ENCODE measurements at regions not wholly inside any gene's neighbourhood (a gene's known extent, or its start where the extent isn't known, plus 50 kb on each side); places are given as distances from the start of the nearest gene placed in this dataset.

DNA sequence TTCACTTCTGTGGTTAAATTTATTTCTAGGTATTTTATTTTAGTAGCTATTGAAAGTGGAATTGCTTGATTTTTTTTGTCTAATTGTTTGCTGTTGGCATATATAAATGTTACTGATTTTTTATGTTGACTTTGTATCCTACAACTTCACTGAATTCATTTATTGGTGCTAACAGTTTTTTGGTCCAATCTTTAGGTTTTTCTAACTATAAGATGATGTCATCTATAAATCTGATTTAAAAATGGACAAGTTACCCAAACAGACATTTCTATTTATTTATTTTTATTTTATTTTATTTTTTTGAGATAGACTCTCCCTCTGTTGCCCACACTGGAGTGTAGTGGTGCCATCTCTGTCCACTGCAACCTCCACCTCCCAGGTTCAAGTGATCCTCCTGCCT lies 162.3 kb downstream of the COX7C start:
- H3K4me3 ChIP-seq: no peak overlapping the region
- ChIA-PET POLR2A (no interaction called here), CTCF (no interaction called here)
- ATAC-seq (no peak), FAIRE-seq (no peak), DNase-seq (ENCODE audit: low read depth in 1 of 2, low spot score in 1 of 2) (no peak)
- TF ChIP-seq HOXA7 (CRISPR knock-in tag; IDR thresholded peaks at IDR 0.05) (no peak), MAFK (IDR thresholded peaks at IDR 0.05; ENCODE audit: partially characterized antibody) (no peak), RNF2 (IDR thresholded peaks at IDR 0.05; ENCODE audit: borderline replicate concordance, low read depth) (no peak), JUN (IDR thresholded peaks at IDR 0.05) (no peak), RFX5 (IDR thresholded peaks at IDR 0.05) (no peak), EHMT2 (IDR thresholded peaks at IDR 0.05; ENCODE audit: low read depth) (no peak), RAD21 (conservative IDR thresholded peaks at IDR 0.05 in 1 of 2, IDR thresholded peaks at IDR 0.05 in 1 of 2) (no peak), CHD4 (IDR thresholded peaks at IDR 0.05; ENCODE audit: borderline replicate concordance) (no peak), JUNB (IDR thresholded peaks at IDR 0.05) (no peak)
- TF ChIP-seq, protein P1, sequence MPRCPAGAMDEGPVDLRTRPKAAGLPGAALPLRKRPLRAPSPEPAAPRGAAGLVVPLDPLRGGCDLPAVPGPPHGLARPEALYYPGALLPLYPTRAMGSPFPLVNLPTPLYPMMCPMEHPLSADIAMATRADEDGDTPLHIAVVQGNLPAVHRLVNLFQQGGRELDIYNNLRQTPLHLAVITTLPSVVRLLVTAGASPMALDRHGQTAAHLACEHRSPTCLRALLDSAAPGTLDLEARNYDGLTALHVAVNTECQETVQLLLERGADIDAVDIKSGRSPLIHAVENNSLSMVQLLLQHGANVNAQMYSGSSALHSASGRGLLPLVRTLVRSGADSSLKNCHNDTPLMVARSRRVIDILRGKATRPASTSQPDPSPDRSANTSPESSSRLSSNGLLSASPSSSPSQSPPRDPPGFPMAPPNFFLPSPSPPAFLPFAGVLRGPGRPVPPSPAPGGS (IDR thresholded peaks at IDR 0.05): no peak
- no peaks in the 10 kb centered on the region for H3K4me1 ChIP-seq
- H3K4me2 ChIP-seq: no peak overlapping the region
- no peak overlapping the region for H3K27ac ChIP-seq
- H3K9me3 ChIP-seq: no peaks in the 10 kb centered on the region

DNA sequence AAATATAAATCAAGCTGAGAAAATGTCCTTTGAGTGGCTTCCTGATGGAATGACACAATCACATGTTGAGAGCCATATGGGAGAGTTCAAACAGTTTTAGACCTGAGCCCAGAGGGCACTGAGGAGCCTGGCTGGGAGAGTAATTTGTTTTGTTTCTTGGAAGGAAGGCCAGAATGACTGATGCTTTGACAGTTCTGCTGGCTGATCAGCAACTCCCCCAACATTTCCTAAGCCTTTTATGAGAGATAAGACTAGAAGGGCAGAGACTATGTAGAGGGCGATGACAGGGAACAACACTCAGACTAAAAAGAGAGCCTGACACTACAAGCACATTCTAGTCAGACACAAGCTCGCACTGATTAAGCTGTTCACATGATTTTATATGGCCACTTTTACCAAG lies 169.2 kb downstream of the COX7C start:
- ChIA-PET CTCF (no interaction called here), POLR2A (no interaction called here)
- Histone ChIP-seq H3K9me3 (no peaks in the 10 kb centered on the region), H3K4me3 (no peak overlapping the region), H3K27ac (no peak overlapping the region), H3K4me2 (no peak overlapping the region), H3K4me1 (no peaks in the 10 kb centered on the region)
- 8% methylated on average over 2 of the region's 2 CpGs for WGBS (ENCODE audit: missing lambda C conversion rate)
- FAIRE-seq (no peak), ATAC-seq (no peak), DNase-seq (ENCODE audit: low read depth in 1 of 2, low spot score in 1 of 2) (no peak)
- TF ChIP-seq CHD2 (IDR thresholded peaks at IDR 0.05; ENCODE audit: low read length, partially characterized antibody): no peak
- TF ChIP-seq, protein P2, sequence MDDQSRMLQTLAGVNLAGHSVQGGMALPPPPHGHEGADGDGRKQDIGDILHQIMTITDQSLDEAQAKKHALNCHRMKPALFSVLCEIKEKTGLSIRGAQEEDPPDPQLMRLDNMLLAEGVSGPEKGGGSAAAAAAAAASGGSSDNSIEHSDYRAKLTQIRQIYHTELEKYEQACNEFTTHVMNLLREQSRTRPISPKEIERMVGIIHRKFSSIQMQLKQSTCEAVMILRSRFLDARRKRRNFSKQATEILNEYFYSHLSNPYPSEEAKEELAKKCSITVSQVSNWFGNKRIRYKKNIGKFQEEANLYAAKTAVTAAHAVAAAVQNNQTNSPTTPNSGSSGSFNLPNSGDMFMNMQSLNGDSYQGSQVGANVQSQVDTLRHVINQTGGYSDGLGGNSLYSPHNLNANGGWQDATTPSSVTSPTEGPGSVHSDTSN (IDR thresholded peaks at IDR 0.05): no peak
- TF ChIP-seq RNF2 (IDR thresholded peaks at IDR 0.05; ENCODE audit: borderline replicate concordance, low read depth): no peak
- TF ChIP-seq EHMT2 (IDR thresholded peaks at IDR 0.05; ENCODE audit: low read depth): no peak
- no peak for TF ChIP-seq MAFK (IDR thresholded peaks at IDR 0.05; ENCODE audit: partially characterized antibody)
- TF ChIP-seq FOXS1 (CRISPR knock-in tag; IDR thresholded peaks at IDR 0.05): no peak
- no peak for TF ChIP-seq NR3C1 (IDR thresholded peaks at IDR 0.05)

DNA sequence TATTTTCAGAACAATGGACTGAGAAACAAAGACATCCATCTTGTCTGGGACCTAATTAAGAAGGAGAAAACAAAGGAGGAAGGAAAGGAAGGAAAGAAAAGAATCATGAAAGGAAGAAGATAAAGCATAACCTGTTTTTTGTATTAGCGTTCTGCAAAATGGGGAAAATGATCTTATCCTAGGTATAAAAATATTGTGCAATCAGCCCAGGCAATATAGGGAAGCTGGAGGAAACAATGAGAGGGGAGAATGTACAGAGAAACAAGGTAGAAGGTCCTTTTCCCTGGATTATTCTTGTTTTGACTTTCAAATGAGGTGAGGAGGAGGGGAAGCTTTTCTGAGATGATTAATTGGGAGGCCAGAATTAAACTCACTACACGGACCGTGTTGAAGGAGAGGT lies 177.9 kb downstream of the COX7C start:
- POLR2A ChIA-PET: no interaction called here
- no peak overlapping the region for H3K4me3 ChIP-seq
- H3K4me1 ChIP-seq: no peaks in the 10 kb centered on the region
- no peak for FAIRE-seq
- TF ChIP-seq CHD4 (IDR thresholded peaks at IDR 0.05; ENCODE audit: borderline replicate concordance): no peak
- TF ChIP-seq RARB (CRISPR knock-in tag; IDR thresholded peaks at IDR 0.05): no peak
- no peak for TF ChIP-seq ZSCAN20 (CRISPR knock-in tag; IDR thresholded peaks at IDR 0.05)
- no peak for TF ChIP-seq ZNF302 (CRISPR knock-in tag; IDR thresholded peaks at IDR 0.05)
- TF ChIP-seq HEYL (CRISPR knock-in tag; IDR thresholded peaks at IDR 0.05): no peak
- no peak for TF ChIP-seq ZFP36 (IDR thresholded peaks at IDR 0.05; ENCODE audit: borderline replicate concordance, partially characterized antibody)
- TF ChIP-seq JUN (IDR thresholded peaks at IDR 0.05): no peak
- TF ChIP-seq HOXB13 (CRISPR knock-in tag; IDR thresholded peaks at IDR 0.05; ENCODE audit: low read depth): no peak
- H3K9me3 ChIP-seq: no peaks in the 10 kb centered on the region
- CTCF ChIA-PET: no interaction called here
- no peak overlapping the region for H3K27ac ChIP-seq
- no peak overlapping the region for H3K4me2 ChIP-seq
- WGBS (ENCODE audit: missing lambda C conversion rate): 41% methylated on average over 3 of the region's 3 CpGs
- no peak for DNase-seq (ENCODE audit: low read depth in 1 of 2, low spot score in 1 of 2)
- ATAC-seq: no peak

DNA sequence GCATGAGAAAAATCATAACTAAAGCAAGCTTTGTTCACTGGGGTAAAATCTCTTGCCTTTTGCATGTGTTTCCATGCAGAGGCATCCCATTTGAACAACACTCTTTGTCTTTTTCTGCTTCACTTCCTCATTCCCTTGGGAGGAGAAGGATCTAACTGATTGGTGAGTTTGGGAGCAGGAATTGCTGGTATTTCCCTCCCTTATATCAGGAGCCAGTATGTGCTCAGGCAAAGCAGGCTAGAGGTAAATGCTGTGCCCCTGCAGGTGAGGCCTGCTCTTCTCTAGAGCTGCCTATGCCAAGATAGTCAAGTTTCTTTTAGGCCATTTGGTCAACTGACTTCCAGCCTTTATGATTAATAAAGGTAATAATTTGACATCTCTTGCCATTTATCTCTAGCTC lies 179.9 kb downstream of the COX7C start:
- TF ChIP-seq RARB (CRISPR knock-in tag; IDR thresholded peaks at IDR 0.05) (no peak), JUN (IDR thresholded peaks at IDR 0.05) (no peak), SREBF2 (IDR thresholded peaks at IDR 0.05) (no peak), FOSB (CRISPR knock-in tag; IDR thresholded peaks at IDR 0.05) (no peak), NFE2L2 (conservative IDR thresholded peaks at IDR 0.05; ENCODE audit: low read length) (no peak), ZNF302 (CRISPR knock-in tag; IDR thresholded peaks at IDR 0.05) (no peak)
- TF ChIP-seq, protein P3, sequence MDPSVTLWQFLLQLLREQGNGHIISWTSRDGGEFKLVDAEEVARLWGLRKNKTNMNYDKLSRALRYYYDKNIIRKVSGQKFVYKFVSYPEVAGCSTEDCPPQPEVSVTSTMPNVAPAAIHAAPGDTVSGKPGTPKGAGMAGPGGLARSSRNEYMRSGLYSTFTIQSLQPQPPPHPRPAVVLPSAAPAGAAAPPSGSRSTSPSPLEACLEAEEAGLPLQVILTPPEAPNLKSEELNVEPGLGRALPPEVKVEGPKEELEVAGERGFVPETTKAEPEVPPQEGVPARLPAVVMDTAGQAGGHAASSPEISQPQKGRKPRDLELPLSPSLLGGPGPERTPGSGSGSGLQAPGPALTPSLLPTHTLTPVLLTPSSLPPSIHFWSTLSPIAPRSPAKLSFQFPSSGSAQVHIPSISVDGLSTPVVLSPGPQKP (IDR thresholded peaks at IDR 0.05; ENCODE audit: low read depth, low read length): no peak
- no peak overlapping the region for H3K4me2 ChIP-seq
- ChIA-PET CTCF (interaction anchor here (0.7 to 0.8 kb wide), 2 partner anchors 8 to 11 kb away, joined by 3 read pairs; no protein-coding TSS in a partner anchor), POLR2A (no interaction called here)
- ATAC-seq (no peak), DNase-seq (ENCODE audit: low read depth in 1 of 2, low spot score in 1 of 2) (no peak), FAIRE-seq (no peak)
- no peak overlapping the region for H3K4me3 ChIP-seq
- no peaks in the 10 kb centered on the region for H3K4me1 ChIP-seq
- no peak overlapping the region for H3K27ac ChIP-seq
- no peaks in the 10 kb centered on the region for H3K9me3 ChIP-seq
